Astrocyte (in vitro differentiated cells and primary cell): ENCODE measurements at regions not wholly inside any gene's neighbourhood (a gene's known extent, or its start where the extent isn't known, plus 50 kb on each side); places are given as distances from the start of the nearest gene placed in this dataset.

Experiments used
- DNase-seq: peaks from one replicate; pipeline ENCODE4 v3.0.0-alpha.2; 2010; ENCODE audit warnings: low read depth
- FAIRE-seq: peaks from 2 replicates; lab custom pipeline; 2011; peaks lifted over from hg19 to GRCh38; lab: Jason Lieb, UNC
- H2AFZ ChIP-seq: 2 replicates; pipeline ENCODE4 v1.6.0; 2012; ENCODE audit warnings: low read depth, low read length, inconsistent platforms
- H3K27ac ChIP-seq: 2 replicates; pipeline ENCODE4 v1.5.1; 2011; ENCODE audit warnings: low read depth, low read length, inconsistent platforms
- H3K27me3 ChIP-seq: 2 replicates; pipeline ENCODE4 v1.6.0; 2011; ENCODE audit warnings: low read length, inconsistent platforms; ENCODE audit not compliant: insufficient read depth
- H3K36me3 ChIP-seq: 2 replicates; pipeline ENCODE4 v1.5.1; 2011; ENCODE audit warnings: low read length, inconsistent platforms; ENCODE audit not compliant: insufficient read depth
- H3K4me1 ChIP-seq: 2 replicates; pipeline ENCODE4 v1.5.1; 2011; ENCODE audit warnings: low read length, inconsistent platforms; ENCODE audit not compliant: insufficient read depth
- H3K4me2 ChIP-seq: 2 replicates; pipeline ENCODE4 v1.6.0; 2012; ENCODE audit warnings: low read length, inconsistent platforms
- H3K4me3 ChIP-seq: 2 replicates; pipeline ENCODE4 v1.5.1; 2011; ENCODE audit warnings: low read depth, mild to moderate bottlenecking, low read length, inconsistent platforms; ENCODE audit not compliant: insufficient read depth
- H3K79me2 ChIP-seq: 2 replicates; pipeline ENCODE4 v1.6.0; 2012; ENCODE audit warnings: mild to moderate bottlenecking, low read length, inconsistent platforms; ENCODE audit not compliant: insufficient read depth
- H3K9ac ChIP-seq: 2 replicates; pipeline ENCODE4 v1.6.0; 2012; ENCODE audit warnings: mild to moderate bottlenecking, low read length, inconsistent platforms
- H3K9me3 ChIP-seq: 2 replicates; pipeline ENCODE4 v1.5.1; 2012; ENCODE audit warnings: low read depth, mild to moderate bottlenecking, low read length, inconsistent platforms; ENCODE audit not compliant: insufficient read depth
- H4K20me1 ChIP-seq: 2 replicates; pipeline ENCODE4 v1.6.0; 2012; ENCODE audit warnings: low read length, inconsistent platforms; ENCODE audit not compliant: insufficient read depth
- H3K27ac Mint-ChIP-seq: one replicate; pipeline ENCODE4 v1.8.0; 2021; ENCODE audit warnings: mild to moderate bottlenecking, mixed read lengths; ENCODE audit not compliant: unreplicated experiment
- H3K27me3 Mint-ChIP-seq: one replicate; pipeline ENCODE4 v1.8.0; 2021; ENCODE audit warnings: low read depth, mixed read lengths; ENCODE audit not compliant: unreplicated experiment
- H3K36me3 Mint-ChIP-seq: one replicate; pipeline ENCODE4 v1.8.0; 2021; ENCODE audit warnings: low read depth, mixed read lengths; ENCODE audit not compliant: unreplicated experiment
- H3K4me1 Mint-ChIP-seq: one replicate; pipeline ENCODE4 v1.8.0; 2021; ENCODE audit warnings: low read depth, mixed read lengths; ENCODE audit not compliant: unreplicated experiment
- H3K4me3 Mint-ChIP-seq: one replicate; pipeline ENCODE4 v1.8.0; 2021; ENCODE audit warnings: mild to moderate bottlenecking, moderate library complexity, mixed read lengths; ENCODE audit not compliant: unreplicated experiment
- H3K9me3 Mint-ChIP-seq: one replicate; pipeline ENCODE4 v1.8.0; 2021; ENCODE audit warnings: mild to moderate bottlenecking, mixed read lengths; ENCODE audit not compliant: unreplicated experiment
- CTCF ChIP-seq: IDR thresholded peaks from 2 replicates; pipeline ENCODE4 v1.5.1; 2011; ENCODE audit warnings: low read depth, mild to moderate bottlenecking, inconsistent platforms, low read length, moderate library complexity; ENCODE audit not compliant: insufficient read depth
- EZH2 ChIP-seq: IDR thresholded peaks from 2 replicates; pipeline ENCODE4 v1.6.1; 2012; ENCODE audit warnings: mild to moderate bottlenecking, low read length, inconsistent platforms; ENCODE audit not compliant: insufficient read depth

- no peaks in the 10 kb centered on the region for H3K36me3 Mint-ChIP-seq
- no peaks in the 10 kb centered on the region for H3K9me3 ChIP-seq
- no peaks in the 10 kb centered on the region for H3K27me3 ChIP-seq
- H4K20me1 ChIP-seq, result no peaks in the 10 kb centered on the region
- H3K9me3 Mint-ChIP-seq, result no peaks in the 10 kb centered on the region
- H3K4me3 Mint-ChIP-seq, result no peak overlapping the region
- no peak for TF ChIP-seq CTCF
- TF ChIP-seq EZH2, result no peak
- H3K9ac ChIP-seq, result no peak overlapping the region
- FAIRE-seq, result no peak
- H3K27ac ChIP-seq, result no peak overlapping the region
- no peak overlapping the region for H3K27ac Mint-ChIP-seq
- peaks cover 8% of the 10 kb centered on the region for H3K27me3 Mint-ChIP-seq
- H3K4me1 Mint-ChIP-seq, result peaks cover 19% of the 10 kb centered on the region
- no peaks in the 10 kb centered on the region for H3K4me1 ChIP-seq
- no peak overlapping the region for H2AFZ ChIP-seq
- H3K36me3 ChIP-seq, result no peaks in the 10 kb centered on the region
- DNase-seq, result no peak
- no peak overlapping the region for H3K4me2 ChIP-seq
- no peaks in the 10 kb centered on the region for H3K79me2 ChIP-seq
- H3K4me3 ChIP-seq, result no peak overlapping the region
Observed at GRCh38 chr14:22397221-22397737, 191.7 kb downstream of the DAD1 start.

GRCh38 chr14:22395803-22396202 is 193.2 kb downstream of the DAD1 start:
- Histone ChIP-seq H3K4me1 (peaks cover 4% of the 10 kb centered on the region), H3K27ac (no peak overlapping the region), H3K79me2 (no peaks in the 10 kb centered on the region), H3K27me3 (no peaks in the 10 kb centered on the region), H2AFZ (no peak overlapping the region), H3K4me3 (no peak overlapping the region), H3K36me3 (no peaks in the 10 kb centered on the region), H3K4me2 (no peak overlapping the region), H4K20me1 (no peaks in the 10 kb centered on the region), H3K9me3 (no peaks in the 10 kb centered on the region), H3K9ac (no peak overlapping the region)
- Mint-ChIP-seq H3K9me3 (no peaks in the 10 kb centered on the region), H3K36me3 (peaks cover 1% of the 10 kb centered on the region), H3K4me1 (peaks cover 23% of the 10 kb centered on the region), H3K27me3 (peaks cover 8% of the 10 kb centered on the region), H3K27ac (no peak overlapping the region), H3K4me3 (no peak overlapping the region)
- TF ChIP-seq EZH2 (no peak), CTCF (no peak)
- DNase-seq (no peak), FAIRE-seq (no peak)

GRCh38 chr14:22394616-22395015 is 194.4 kb downstream of the DAD1 start:
- H3K27ac Mint-ChIP-seq, result no peak overlapping the region
- peaks cover 2% of the 10 kb centered on the region for H3K36me3 Mint-ChIP-seq
- FAIRE-seq, result no peak
- no peak overlapping the region for H3K4me3 Mint-ChIP-seq
- no peak overlapping the region for H2AFZ ChIP-seq
- no peaks in the 10 kb centered on the region for H4K20me1 ChIP-seq
- H3K27ac ChIP-seq, result no peak overlapping the region
- no peak overlapping the region for H3K9ac ChIP-seq
- no peaks in the 10 kb centered on the region for H3K36me3 ChIP-seq
- H3K4me1 Mint-ChIP-seq, result peaks cover 21% of the 10 kb centered on the region
- no peak for DNase-seq
- TF ChIP-seq EZH2 (no peak), CTCF (no peak)
- no peaks in the 10 kb centered on the region for H3K9me3 ChIP-seq
- H3K27me3 Mint-ChIP-seq, result peaks cover 8% of the 10 kb centered on the region
- H3K4me3 ChIP-seq, result no peak overlapping the region
- H3K79me2 ChIP-seq, result no peaks in the 10 kb centered on the region
- peaks cover 6% of the 10 kb centered on the region for H3K4me1 ChIP-seq
- H3K4me2 ChIP-seq, result no peak overlapping the region
- H3K27me3 ChIP-seq, result no peaks in the 10 kb centered on the region
- H3K9me3 Mint-ChIP-seq, result no peaks in the 10 kb centered on the region
